ENCODE measurements at regions not wholly inside any gene's neighbourhood (a gene's known extent, or its start where the extent isn't known, plus 50 kb on each side); places are given as distances from the start of the nearest gene placed in this dataset.
"Not testable (repeated sequence)": the region's sequence is repeated elsewhere in the genome, so short reads cannot be mapped to it uniquely, and the experiment has no call there.

DNA sequence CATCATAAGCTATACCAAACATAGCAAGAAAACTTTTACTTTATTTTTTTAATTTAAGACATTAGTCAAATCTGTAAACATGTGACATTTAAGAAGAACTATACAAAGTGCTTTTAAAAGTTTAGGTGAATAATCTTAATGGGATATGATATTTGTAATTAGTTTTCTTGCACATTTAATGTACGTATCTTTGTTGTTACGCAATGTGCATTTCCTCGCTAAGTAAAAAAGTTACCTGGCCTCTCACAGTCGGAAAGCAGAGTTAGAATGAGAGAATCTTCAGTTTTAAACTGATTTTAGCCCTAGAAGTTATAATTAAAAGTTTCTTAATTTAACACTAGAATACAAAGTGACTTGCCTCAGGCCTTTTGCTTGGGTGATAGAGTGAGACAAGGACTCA, 589.8 kb downstream of the DMRTA1 start:
- FAIRE-seq (no peak), DNase-seq (ENCODE audit: insufficient read length, low spot score) (no peak)
- TF ChIP-seq, protein P1, sequence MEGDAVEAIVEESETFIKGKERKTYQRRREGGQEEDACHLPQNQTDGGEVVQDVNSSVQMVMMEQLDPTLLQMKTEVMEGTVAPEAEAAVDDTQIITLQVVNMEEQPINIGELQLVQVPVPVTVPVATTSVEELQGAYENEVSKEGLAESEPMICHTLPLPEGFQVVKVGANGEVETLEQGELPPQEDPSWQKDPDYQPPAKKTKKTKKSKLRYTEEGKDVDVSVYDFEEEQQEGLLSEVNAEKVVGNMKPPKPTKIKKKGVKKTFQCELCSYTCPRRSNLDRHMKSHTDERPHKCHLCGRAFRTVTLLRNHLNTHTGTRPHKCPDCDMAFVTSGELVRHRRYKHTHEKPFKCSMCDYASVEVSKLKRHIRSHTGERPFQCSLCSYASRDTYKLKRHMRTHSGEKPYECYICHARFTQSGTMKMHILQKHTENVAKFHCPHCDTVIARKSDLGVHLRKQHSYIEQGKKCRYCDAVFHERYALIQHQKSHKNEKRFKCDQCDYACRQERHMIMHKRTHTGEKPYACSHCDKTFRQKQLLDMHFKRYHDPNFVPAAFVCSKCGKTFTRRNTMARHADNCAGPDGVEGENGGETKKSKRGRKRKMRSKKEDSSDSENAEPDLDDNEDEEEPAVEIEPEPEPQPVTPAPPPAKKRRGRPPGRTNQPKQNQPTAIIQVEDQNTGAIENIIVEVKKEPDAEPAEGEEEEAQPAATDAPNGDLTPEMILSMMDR (IDR thresholded peaks at IDR 0.05; ENCODE audit: insufficient read depth, missing control alignments): no peak

DNA sequence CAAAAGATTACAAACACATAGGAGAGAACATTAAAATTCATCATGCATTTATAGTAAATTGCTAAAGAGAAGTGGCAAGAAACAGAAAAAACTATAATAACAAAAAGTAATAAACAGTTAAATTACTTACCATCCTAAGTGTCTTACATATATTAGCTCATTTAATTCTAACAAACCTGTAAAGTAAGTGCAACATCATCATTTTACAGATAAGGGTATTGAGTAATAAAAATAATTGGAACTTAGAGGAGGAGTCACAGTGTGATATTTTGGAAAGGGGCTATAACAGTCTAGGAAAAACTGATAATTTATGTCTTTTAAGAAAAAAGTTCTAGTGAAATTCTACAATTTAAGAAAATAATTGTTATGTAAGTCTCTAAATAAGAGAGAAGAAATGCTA, 592.8 kb downstream of the DMRTA1 start:
- no peak for FAIRE-seq

DNA sequence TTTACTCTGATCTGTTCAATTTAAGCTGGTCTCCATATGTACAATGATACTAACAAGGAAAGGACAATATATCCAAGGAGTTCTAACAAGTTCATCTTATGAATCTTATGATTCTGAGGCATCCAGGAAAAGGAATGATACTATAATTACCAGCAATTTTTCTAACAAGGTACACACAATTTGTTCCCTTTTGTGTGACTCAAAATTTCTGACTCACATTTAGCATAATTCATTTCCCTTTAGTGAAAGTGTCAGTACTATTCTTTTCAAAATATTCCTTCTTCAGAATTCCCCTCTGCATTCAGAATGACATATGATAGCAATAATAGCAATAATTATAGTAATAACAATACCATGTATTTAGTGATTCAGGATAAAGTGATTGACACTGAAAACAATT, 594.8 kb downstream of the DMRTA1 start:
- DNase-seq (ENCODE audit: insufficient read length, low spot score) (no peak), FAIRE-seq (no peak)
- TF ChIP-seq, protein P1 (IDR thresholded peaks at IDR 0.05; ENCODE audit: insufficient read depth, missing control alignments): no peak

More for the DNA sequence above, 592.8 kb downstream of the DMRTA1 start:
- TF ChIP-seq, protein P1 (IDR thresholded peaks at IDR 0.05; ENCODE audit: insufficient read depth, missing control alignments): no peak
- DNase-seq (ENCODE audit: insufficient read length, low spot score): no peak

DNA sequence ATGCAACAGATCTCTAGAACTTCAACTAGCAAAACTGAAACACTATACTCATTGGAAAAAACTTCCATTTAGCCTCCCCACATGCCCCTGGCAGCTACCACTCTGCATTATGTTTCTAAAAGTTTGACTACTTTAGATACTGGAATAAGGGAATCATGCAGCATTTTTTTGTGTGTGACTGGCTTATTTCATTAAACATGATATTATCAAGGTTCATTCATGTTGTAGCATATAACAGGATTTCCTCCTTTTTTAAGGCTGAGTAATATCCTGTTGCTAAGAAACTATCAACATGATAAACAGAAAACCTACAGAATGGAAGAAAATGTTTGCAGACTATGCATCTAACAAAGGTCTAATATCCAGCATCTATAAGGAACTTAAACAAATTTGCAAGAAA, 597.9 kb downstream of the DMRTA1 start:
- TF ChIP-seq, protein P1 (IDR thresholded peaks at IDR 0.05; ENCODE audit: insufficient read depth, missing control alignments): no peak
- FAIRE-seq (no peak), DNase-seq (ENCODE audit: insufficient read length, low spot score) (no peak)

DNA sequence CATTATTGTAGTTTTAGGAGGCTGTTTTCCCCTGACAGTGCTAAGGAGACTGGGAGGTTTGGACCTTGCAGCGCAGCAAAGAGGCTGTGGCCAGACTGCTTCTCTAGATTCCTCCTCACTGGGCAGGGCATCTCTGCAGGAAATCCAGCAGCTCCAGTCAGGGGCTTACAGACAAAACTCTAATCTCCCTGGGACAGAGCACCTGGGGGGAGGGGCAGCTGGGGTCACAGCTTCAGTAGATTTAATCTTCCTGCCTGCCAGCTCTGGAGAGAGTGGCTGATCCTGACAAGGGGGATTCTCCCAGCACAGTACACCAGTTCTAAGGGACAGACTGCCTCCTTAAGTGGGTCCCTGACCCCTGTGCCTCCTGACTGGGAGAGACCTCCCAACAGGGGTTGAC, 599.4 kb downstream of the DMRTA1 start:
- not testable (repeated sequence) for FAIRE-seq

DNA sequence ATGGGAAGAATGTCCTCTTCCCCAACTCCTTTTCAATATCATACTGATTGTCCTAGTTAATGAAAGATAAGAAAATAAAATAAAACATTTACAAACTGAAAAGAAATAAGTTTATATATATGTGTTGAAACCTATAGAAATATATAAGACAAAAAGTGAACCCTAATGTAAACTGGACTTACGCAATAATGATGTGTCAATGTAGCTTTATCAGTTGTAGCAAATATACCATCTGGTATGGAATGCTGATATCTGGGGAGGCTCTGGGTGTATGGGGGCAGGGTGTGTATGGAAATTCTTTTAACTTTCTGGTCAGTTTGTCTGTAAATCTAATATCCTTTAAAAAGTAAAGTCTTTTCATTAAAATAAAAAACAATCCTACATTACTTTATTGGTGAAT, 603.9 kb downstream of the DMRTA1 start:
- DNase-seq (ENCODE audit: insufficient read length, low spot score) (no peak), FAIRE-seq (no peak)
- TF ChIP-seq, protein P1 (IDR thresholded peaks at IDR 0.05; ENCODE audit: insufficient read depth, missing control alignments): no peak

More for the DNA sequence above, 599.4 kb downstream of the DMRTA1 start:
- not testable (repeated sequence) for DNase-seq (ENCODE audit: insufficient read length, low spot score)

DNA sequence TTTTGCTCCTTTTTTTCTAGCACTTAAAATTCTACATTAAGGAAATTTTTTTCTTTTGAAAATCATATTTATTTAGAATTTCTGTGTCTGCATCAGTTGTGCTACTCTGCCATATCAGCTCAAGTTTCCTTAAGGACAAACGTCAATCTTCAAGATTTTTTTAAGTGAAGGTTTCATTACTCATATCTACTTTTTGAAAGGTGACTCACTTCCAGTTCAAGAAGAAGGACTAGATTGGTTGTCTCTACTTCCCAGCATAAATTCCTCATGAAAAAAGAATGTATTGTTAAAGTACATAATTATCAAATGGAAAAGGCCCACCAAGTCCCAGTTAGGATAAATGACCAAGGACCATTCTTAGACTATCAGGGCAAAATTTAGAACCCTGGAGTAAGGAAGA, 626.5 kb downstream of the DMRTA1 start:
- TF ChIP-seq, protein P1 (IDR thresholded peaks at IDR 0.05; ENCODE audit: insufficient read depth, missing control alignments): no peak
- FAIRE-seq (no peak), DNase-seq (ENCODE audit: insufficient read length, low spot score) (no peak)

DNA sequence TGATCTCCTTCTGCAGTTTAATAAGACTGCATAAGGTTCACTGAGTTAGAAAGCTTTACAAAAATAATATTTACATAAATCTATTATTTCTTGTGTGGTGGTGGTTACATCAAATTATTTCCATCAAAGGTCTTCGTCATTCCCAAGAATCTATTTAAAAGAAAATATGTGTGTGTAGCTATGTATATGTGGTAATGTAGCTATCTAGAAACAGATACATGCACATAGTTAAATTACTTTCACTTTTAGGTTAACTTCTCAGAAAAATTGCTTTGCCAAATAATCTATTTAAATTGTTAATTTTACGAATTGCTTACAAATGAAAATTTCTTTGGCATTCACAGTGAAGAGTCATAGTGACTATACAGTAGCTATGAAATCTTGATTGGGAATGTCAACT, 633.2 kb downstream of the DMRTA1 start:
- TF ChIP-seq, protein P1 (IDR thresholded peaks at IDR 0.05; ENCODE audit: insufficient read depth, missing control alignments): no peak
- FAIRE-seq (no peak), DNase-seq (ENCODE audit: insufficient read length, low spot score) (no peak)

Data from D721Med (cell line).